ENCODE measurements at regions not wholly inside any gene's neighbourhood (a gene's known extent, or its start where the extent isn't known, plus 50 kb on each side); places are given as distances from the start of the nearest gene placed in this dataset.

GRCh38 chr20:55070001-55070400, 594.6 kb downstream of the DOK5 start:
- Histone ChIP-seq H3K27ac (no peak overlapping the region), H3K4me1 (no peaks in the 10 kb centered on the region), H3K27me3 (no peaks in the 10 kb centered on the region), H3K9me3 (peaks cover 0 to 3% (median 0%) of the 10 kb centered on the region in 4 donors), H3K36me3 (no peaks in the 10 kb centered on the region), H3K4me3 (no peak overlapping the region)
- ATAC-seq (ENCODE audit: low FRiP score in 2 of 2) (no peak), DNase-seq (no peak)
- TF ChIP-seq POLR2AphosphoS5 (IDR thresholded peaks at IDR 0.05) = no peak
- no peak for TF ChIP-seq CTCF (IDR thresholded peaks at IDR 0.05)
- no peak for TF ChIP-seq POLR2A (IDR thresholded peaks at IDR 0.05)
- no peak for TF ChIP-seq EP300 (IDR thresholded peaks at IDR 0.05)
- WGBS, 2 donors = 39 to 41% methylated on average over 1 of the region's 1 CpG

- Histone ChIP-seq H3K4me1 (no peaks in the 10 kb centered on the region), H3K9me3 (peaks cover 0 to 4% (median 2%) of the 10 kb centered on the region in 4 donors), H3K27ac (no peak overlapping the region), H3K36me3 (no peaks in the 10 kb centered on the region), H3K27me3 (no peaks in the 10 kb centered on the region), H3K4me3 (no peak overlapping the region)
- 92% methylated on average over 5 to 7 of the region's 7 CpGs for WGBS, 2 donors
- no peak for TF ChIP-seq POLR2AphosphoS5 (IDR thresholded peaks at IDR 0.05)
- TF ChIP-seq EP300 (IDR thresholded peaks at IDR 0.05) = no peak
- no peak for TF ChIP-seq POLR2A (IDR thresholded peaks at IDR 0.05)
- no peak for TF ChIP-seq CTCF (IDR thresholded peaks at IDR 0.05)
- ATAC-seq (ENCODE audit: low FRiP score in 2 of 2) = no peak
- no peak for DNase-seq
Observed at GRCh38 chr20:55067158-55067825, 591.9 kb downstream of the DOK5 start.

GRCh38 chr20:55058938-55059337, 583.5 kb downstream of the DOK5 start:
- H3K4me1 ChIP-seq = no peaks in the 10 kb centered on the region
- no peak for TF ChIP-seq EP300 (IDR thresholded peaks at IDR 0.05)
- no peak for TF ChIP-seq POLR2A (IDR thresholded peaks at IDR 0.05)
- TF ChIP-seq POLR2AphosphoS5 (IDR thresholded peaks at IDR 0.05) = no peak
- no peak for TF ChIP-seq CTCF (IDR thresholded peaks at IDR 0.05)
- peaks cover 0 to 4% (median 0%) of the 10 kb centered on the region in 4 donors for H3K9me3 ChIP-seq
- no peaks in the 10 kb centered on the region for H3K36me3 ChIP-seq
- DNase-seq = no peak
- H3K27ac ChIP-seq = no peak overlapping the region
- 85 to 92% methylated on average over 1 of the region's 1 CpG for WGBS, 2 donors
- ATAC-seq (ENCODE audit: low FRiP score in 2 of 2) = no peak
- no peak overlapping the region for H3K4me3 ChIP-seq
- no peaks in the 10 kb centered on the region for H3K27me3 ChIP-seq

- Histone ChIP-seq H3K36me3 (no peaks in the 10 kb centered on the region), H3K4me3 (no peak overlapping the region), H3K9me3 (no peaks in the 10 kb centered on the region), H3K27ac (no peak overlapping the region), H3K4me1 (no peaks in the 10 kb centered on the region), H3K27me3 (no peaks in the 10 kb centered on the region)
- DNase-seq = no peak
- ATAC-seq (ENCODE audit: low FRiP score in 2 of 2) = no peak
- TF ChIP-seq CTCF (IDR thresholded peaks at IDR 0.05) (peak in 1 of 6 experiments; percentile 18), EP300 (IDR thresholded peaks at IDR 0.05) (no peak), POLR2A (IDR thresholded peaks at IDR 0.05) (no peak), POLR2AphosphoS5 (IDR thresholded peaks at IDR 0.05) (no peak)
- 30 to 32% methylated on average over 2 of the region's 2 CpGs for WGBS, 2 donors
Observed at GRCh38 chr20:55057779-55058415, 582.5 kb downstream of the DOK5 start.

GRCh38 chr20:55054453-55054852, 579.1 kb downstream of the DOK5 start:
- TF ChIP-seq POLR2AphosphoS5 (IDR thresholded peaks at IDR 0.05) (no peak), POLR2A (IDR thresholded peaks at IDR 0.05) (no peak), EP300 (IDR thresholded peaks at IDR 0.05) (no peak), CTCF (IDR thresholded peaks at IDR 0.05) (no peak)
- ATAC-seq (ENCODE audit: low FRiP score in 2 of 2) (no peak), DNase-seq (no peak)
- H3K4me1 ChIP-seq = no peaks in the 10 kb centered on the region
- WGBS, 2 donors = 78 to 83% methylated on average over 3 of the region's 3 CpGs
- no peak overlapping the region for H3K4me3 ChIP-seq
- H3K9me3 ChIP-seq = no peaks in the 10 kb centered on the region
- H3K27me3 ChIP-seq = no peaks in the 10 kb centered on the region
- H3K36me3 ChIP-seq = no peaks in the 10 kb centered on the region
- no peak overlapping the region for H3K27ac ChIP-seq
